ENCODE measurements at regions not wholly inside any gene's neighbourhood (a gene's known extent, or its start where the extent isn't known, plus 50 kb on each side); places are given as distances from the start of the nearest gene placed in this dataset.

- TF ChIP-seq CTCF (IDR thresholded peaks at IDR 0.05) (no peak), EP300 (IDR thresholded peaks at IDR 0.05) (no peak)
Observed at GRCh38 chr2:167544602-167545001, 656.3 kb downstream of the XIRP2 start.

Data from esophagus muscularis mucosa (tissue), 3 donors.